Caco-2 (cell line): ENCODE measurements at regions not wholly inside any gene's neighbourhood (a gene's known extent, or its start where the extent isn't known, plus 50 kb on each side); places are given as distances from the start of the nearest gene placed in this dataset.

Source experiments
- BruUV-seq: library from RNA; stranded (reverse); fragments of 400-500 nt; replicated peaks from 2 replicates; lab custom pipeline; 2021; lab: Mats Ljungman, UMichigan
- CTCF ChIA-PET: fragments of 300-600 bp; sonication (Branson Sonifier 250); formaldehyde crosslinking; loops from one replicate; lab custom pipeline; 2022; ENCODE audit warnings: antibody characterized with exemption; lab: Charles Lee
- POLR2A ChIA-PET: fragments of 300-600 bp; sonication (Branson Sonifier 250); formaldehyde crosslinking; loops from one replicate; lab custom pipeline; 2022; ENCODE audit warnings: antibody characterized with exemption; lab: Charles Lee
- DNase-seq, 2 experiments: peaks; one replicate each; pipeline versions ENCODE4 v3.0.0 to v3.0.0-alpha.2; 2020 to 2022
- H3K27me3 ChIP-seq: replicated peaks from 2 replicates; pipeline ENCODE4 v1.6.0; 2011; ENCODE audit warnings: low read length; ENCODE audit not compliant: control insufficient read depth, insufficient read depth
- H3K36me3 ChIP-seq: 2 replicates; pipeline ENCODE4 v1.5.1; 2011; ENCODE audit warnings: low read length; ENCODE audit not compliant: control insufficient read depth, insufficient read depth
- H3K4me1 ChIP-seq: fragments of 250-450 bp; sonication (Bioruptor Pico); 2 replicates; pipeline ENCODE4 v1.5.1; 2020; ENCODE audit warnings: mild to moderate bottlenecking
- H3K4me3 ChIP-seq: 2 replicates; pipeline ENCODE4 v1.5.1; 2011; ENCODE audit warnings: low read depth, mild to moderate bottlenecking, control low read depth, low read length
- H3K9me3 ChIP-seq: fragments of 250-450 bp; sonication (Bioruptor Pico); 2 replicates; pipeline ENCODE4 v1.5.1; 2020; ENCODE audit warnings: mild to moderate bottlenecking, moderate library complexity
- H3K27ac Mint-ChIP-seq: one replicate; pipeline ENCODE4 v1.8.0; 2022; ENCODE audit warnings: mixed read lengths; ENCODE audit not compliant: unreplicated experiment
- H3K27me3 Mint-ChIP-seq: one replicate; pipeline ENCODE4 v1.8.0; 2022; ENCODE audit warnings: mixed read lengths; ENCODE audit not compliant: insufficient read depth, unreplicated experiment
- H3K36me3 Mint-ChIP-seq: one replicate; pipeline ENCODE4 v1.8.0; 2022; ENCODE audit warnings: mild to moderate bottlenecking, mixed read lengths; ENCODE audit not compliant: insufficient read depth, unreplicated experiment
- H3K4me1 Mint-ChIP-seq: one replicate; pipeline ENCODE4 v1.8.0; 2022; ENCODE audit warnings: low read depth, mixed read lengths; ENCODE audit not compliant: unreplicated experiment
- H3K4me3 Mint-ChIP-seq: one replicate; pipeline ENCODE4 v1.8.0; 2022; ENCODE audit warnings: mild to moderate bottlenecking, moderate library complexity, mixed read lengths; ENCODE audit not compliant: unreplicated experiment
- H3K9me3 Mint-ChIP-seq: one replicate; pipeline ENCODE4 v1.8.0; 2022; ENCODE audit warnings: mixed read lengths; ENCODE audit not compliant: unreplicated experiment
- intact Hi-C: fragments of 100-400 bp; cut with micrococcal nuclease; formaldehyde crosslinking; loops from one replicate; pipeline ENCODE4 v1.10.0; 2022; ENCODE audit not compliant: unreplicated experiment
- TF ChIP-seq, protein P1 (sequence below), 2 experiments: fragments of 200-600 bp in 1 of 2; IDR thresholded peaks; 1 replicate in 1 of 2; 2 replicates in 1 of 2; pipeline versions ENCODE4 v1.5.1 to v1.8.0; 2011 to 2022; ENCODE audit warnings: antibody characterized with exemption in 1 of 2, control low read depth in 1 of 2, inconsistent platforms in 1 of 2, low read depth in 1 of 2, low read length in 1 of 2, mild to moderate bottlenecking in 1 of 2, moderate library complexity in 1 of 2; ENCODE audit not compliant: insufficient read depth in 1 of 2, severe bottlenecking in 1 of 2, unreplicated experiment in 1 of 2

DNA sequence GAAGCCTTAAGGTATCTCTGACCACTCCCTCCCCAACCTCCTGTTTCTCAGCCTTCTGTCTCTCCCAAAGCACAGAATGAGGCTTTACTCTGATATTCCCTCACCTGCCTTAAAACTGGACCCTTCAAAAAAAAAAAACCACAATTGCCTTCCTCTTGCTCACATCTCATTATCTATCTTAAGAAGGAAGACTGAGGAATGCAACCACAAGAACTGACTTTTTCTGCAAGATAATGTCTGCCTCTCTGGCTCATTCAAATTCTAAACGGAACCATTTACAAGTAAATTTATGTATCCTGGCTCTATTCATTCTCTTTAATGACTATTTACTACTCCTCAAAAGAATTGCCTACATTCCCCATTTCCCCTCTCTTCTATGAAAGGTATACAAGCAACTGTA is 545.5 kb upstream of the HTR2C start:
- Mint-ChIP-seq H3K36me3 (no peaks in the 10 kb centered on the region), H3K27me3 (no peaks in the 10 kb centered on the region), H3K27ac (no peak overlapping the region), H3K4me1 (no peaks in the 10 kb centered on the region), H3K9me3 (peaks cover 12% of the 10 kb centered on the region), H3K4me3 (no peak overlapping the region)
- H3K36me3 ChIP-seq: no peaks in the 10 kb centered on the region
- POLR2A ChIA-PET: no interaction called here
- H3K27me3 ChIP-seq: no peaks in the 10 kb centered on the region
- H3K4me1 ChIP-seq: no peaks in the 10 kb centered on the region
- H3K4me3 ChIP-seq: no peak overlapping the region
- TF ChIP-seq, protein P1, sequence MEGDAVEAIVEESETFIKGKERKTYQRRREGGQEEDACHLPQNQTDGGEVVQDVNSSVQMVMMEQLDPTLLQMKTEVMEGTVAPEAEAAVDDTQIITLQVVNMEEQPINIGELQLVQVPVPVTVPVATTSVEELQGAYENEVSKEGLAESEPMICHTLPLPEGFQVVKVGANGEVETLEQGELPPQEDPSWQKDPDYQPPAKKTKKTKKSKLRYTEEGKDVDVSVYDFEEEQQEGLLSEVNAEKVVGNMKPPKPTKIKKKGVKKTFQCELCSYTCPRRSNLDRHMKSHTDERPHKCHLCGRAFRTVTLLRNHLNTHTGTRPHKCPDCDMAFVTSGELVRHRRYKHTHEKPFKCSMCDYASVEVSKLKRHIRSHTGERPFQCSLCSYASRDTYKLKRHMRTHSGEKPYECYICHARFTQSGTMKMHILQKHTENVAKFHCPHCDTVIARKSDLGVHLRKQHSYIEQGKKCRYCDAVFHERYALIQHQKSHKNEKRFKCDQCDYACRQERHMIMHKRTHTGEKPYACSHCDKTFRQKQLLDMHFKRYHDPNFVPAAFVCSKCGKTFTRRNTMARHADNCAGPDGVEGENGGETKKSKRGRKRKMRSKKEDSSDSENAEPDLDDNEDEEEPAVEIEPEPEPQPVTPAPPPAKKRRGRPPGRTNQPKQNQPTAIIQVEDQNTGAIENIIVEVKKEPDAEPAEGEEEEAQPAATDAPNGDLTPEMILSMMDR (IDR thresholded peaks at IDR 0.05; ENCODE audit: insufficient read depth in 1 of 2, low read depth in 1 of 2, low read length in 1 of 2, severe bottlenecking in 1 of 2, unreplicated experiment in 1 of 2): no peak
- H3K9me3 ChIP-seq: no peaks in the 10 kb centered on the region
- BruUV-seq: no TSS peak
- no peak for DNase-seq
- intact Hi-C loops: no loop called here
- CTCF ChIA-PET: no interaction called here

DNA sequence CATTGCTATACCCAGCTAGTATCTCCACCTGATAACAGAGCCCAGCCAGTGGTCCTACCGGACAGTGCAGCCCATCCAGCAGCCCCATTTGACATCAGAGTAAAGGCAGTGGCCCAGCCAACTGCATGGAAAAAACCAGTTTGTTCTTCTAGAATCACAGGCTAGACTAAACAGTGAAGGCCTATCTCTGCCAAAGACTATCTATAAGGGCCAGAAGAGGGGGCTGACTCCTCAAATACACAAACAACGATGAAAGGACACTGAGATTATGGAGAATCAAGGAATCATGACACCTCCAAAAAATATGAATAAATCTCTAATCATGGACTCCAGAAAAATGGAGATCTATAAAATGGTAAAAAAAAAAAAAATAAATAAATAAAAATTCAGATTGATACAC is 546.4 kb upstream of the HTR2C start:
- H3K4me3 Mint-ChIP-seq: no peak overlapping the region
- no TSS peak for BruUV-seq
- POLR2A ChIA-PET: no interaction called here

DNA sequence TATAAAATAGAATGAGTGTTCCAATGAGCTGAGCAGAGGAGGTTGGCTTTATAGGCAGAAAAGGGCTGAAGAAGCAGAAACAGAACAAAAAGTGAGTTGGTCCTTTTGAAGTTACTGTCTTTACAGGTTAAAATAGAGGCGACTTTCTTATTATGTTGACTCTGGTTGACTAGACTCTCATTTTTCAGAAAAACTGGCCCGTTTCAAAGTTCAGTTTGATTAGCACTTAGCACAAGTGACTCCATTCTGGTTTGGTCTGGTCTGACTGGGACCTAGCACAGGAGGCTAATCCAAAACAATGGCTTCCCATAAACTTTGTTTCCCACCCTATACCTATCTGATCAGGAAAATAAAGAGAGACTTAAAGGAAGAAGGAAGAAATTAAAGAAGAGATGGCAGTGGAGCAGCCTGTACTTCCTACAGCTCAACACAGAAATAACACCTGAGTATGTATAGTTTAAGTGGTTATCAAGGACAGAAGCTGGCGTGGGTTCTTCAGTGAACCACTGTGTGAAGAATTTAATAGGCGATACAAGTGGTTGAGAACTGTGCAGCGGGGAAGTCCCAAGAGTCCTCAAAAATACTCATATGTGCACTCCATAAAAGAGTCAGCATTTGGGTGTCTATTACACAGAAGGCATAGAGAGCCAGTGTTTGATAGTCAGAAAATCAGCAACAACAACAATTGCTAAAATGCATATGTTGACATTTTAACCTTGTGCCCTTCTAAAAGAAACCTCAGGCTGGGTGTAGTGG is 554.8 kb upstream of the HTR2C start:
- TF ChIP-seq, protein P1 (IDR thresholded peaks at IDR 0.05; ENCODE audit: insufficient read depth in 1 of 2, low read depth in 1 of 2, low read length in 1 of 2, severe bottlenecking in 1 of 2, unreplicated experiment in 1 of 2): no peak
- H3K36me3 ChIP-seq: no peaks in the 10 kb centered on the region
- no peak for DNase-seq
- no peaks in the 10 kb centered on the region for H3K9me3 ChIP-seq
- Mint-ChIP-seq H3K36me3 (no peaks in the 10 kb centered on the region), H3K4me3 (no peak overlapping the region), H3K27ac (no peak overlapping the region), H3K9me3 (peaks cover 9% of the 10 kb centered on the region), H3K4me1 (no peaks in the 10 kb centered on the region), H3K27me3 (no peaks in the 10 kb centered on the region)
- H3K27me3 ChIP-seq: no peaks in the 10 kb centered on the region
- no peaks in the 10 kb centered on the region for H3K4me1 ChIP-seq
- ChIA-PET CTCF (no interaction called here), POLR2A (no interaction called here)
- no peak overlapping the region for H3K4me3 ChIP-seq
- BruUV-seq: no TSS peak
- intact Hi-C loops: no loop called here

More for the DNA sequence above, 546.4 kb upstream of the HTR2C start:
- H3K36me3 ChIP-seq: no peaks in the 10 kb centered on the region
- no peaks in the 10 kb centered on the region for H3K36me3 Mint-ChIP-seq
- intact Hi-C loops: no loop called here
- H3K27me3 Mint-ChIP-seq: no peaks in the 10 kb centered on the region
- no peaks in the 10 kb centered on the region for H3K27me3 ChIP-seq
- H3K27ac Mint-ChIP-seq: no peak overlapping the region
- no peak overlapping the region for H3K4me3 ChIP-seq
- TF ChIP-seq, protein P1 (IDR thresholded peaks at IDR 0.05; ENCODE audit: insufficient read depth in 1 of 2, low read depth in 1 of 2, low read length in 1 of 2, severe bottlenecking in 1 of 2, unreplicated experiment in 1 of 2): no peak
- H3K4me1 Mint-ChIP-seq: no peaks in the 10 kb centered on the region
- H3K9me3 Mint-ChIP-seq: peaks cover 12% of the 10 kb centered on the region
- H3K4me1 ChIP-seq: no peaks in the 10 kb centered on the region
- H3K9me3 ChIP-seq: no peaks in the 10 kb centered on the region
- CTCF ChIA-PET: no interaction called here
- no peak for DNase-seq
